OCI-LY1 (cell line): ENCODE measurements at regions not wholly inside any gene's neighbourhood (a gene's known extent, or its start where the extent isn't known, plus 50 kb on each side); places are given as distances from the start of the nearest gene placed in this dataset.

ENCODE experiments used
- H2AFZ ChIP-seq: fragments of 200-600 bp; sonication (generic), shearing (Covaris generic); 2 replicates; pipeline ENCODE4 v1.6.0; 2014; ENCODE audit warnings: antibody characterized with exemption, mild to moderate bottlenecking, low read length
- H3F3A ChIP-seq: fragments of 200-600 bp; sonication (generic), shearing (Covaris generic); 2 replicates; pipeline ENCODE4 v1.6.0; 2014; ENCODE audit warnings: mild to moderate bottlenecking, antibody characterized with exemption, low read length, moderate library complexity; ENCODE audit not compliant: insufficient read depth
- H3K27ac ChIP-seq: fragments of 200-600 bp; sonication (generic); 2 replicates; pipeline ENCODE4 v1.5.1; 2014; ENCODE audit warnings: low read length, mixed run types, mild to moderate bottlenecking, low read depth; ENCODE audit not compliant: poor library complexity, severe bottlenecking
- H3K27me3 ChIP-seq: fragments of 200-600 bp; sonication (generic); 2 replicates; pipeline ENCODE4 v1.6.0; 2014; ENCODE audit warnings: antibody characterized with exemption, mild to moderate bottlenecking, low read length, moderate library complexity; ENCODE audit not compliant: insufficient read depth
- H3K36me3 ChIP-seq: fragments of 200-600 bp; sonication (generic); 2 replicates; pipeline ENCODE4 v1.6.1; 2014; ENCODE audit warnings: mild to moderate bottlenecking, antibody characterized with exemption, low read length, moderate library complexity, mixed read lengths; ENCODE audit not compliant: insufficient read depth
- H3K4me1 ChIP-seq: fragments of 200-600 bp; sonication (generic); 2 replicates; pipeline ENCODE4 v1.5.1; 2014; ENCODE audit warnings: mild to moderate bottlenecking, low read length, moderate library complexity; ENCODE audit not compliant: insufficient read depth, severe bottlenecking
- H3K4me2 ChIP-seq: fragments of 200-600 bp; sonication (generic), shearing (Covaris generic); 2 replicates; pipeline ENCODE4 v1.6.1; 2014; ENCODE audit warnings: low read length
- H3K4me3 ChIP-seq: fragments of 200-600 bp; sonication (generic); 2 replicates; pipeline ENCODE4 v1.5.1; 2014; ENCODE audit warnings: low read length, low read depth, mild to moderate bottlenecking, mixed read lengths; ENCODE audit not compliant: poor library complexity, severe bottlenecking
- H3K79me2 ChIP-seq: fragments of 200-600 bp; shearing (Covaris generic); 2 replicates; pipeline ENCODE4 v1.6.1; 2016; ENCODE audit warnings: mixed run types, low read length, mixed read lengths; ENCODE audit not compliant: insufficient read depth
- H3K9ac ChIP-seq: fragments of 200-600 bp; sonication (generic), shearing (Covaris generic); 2 replicates; pipeline ENCODE4 v1.6.1; 2014; ENCODE audit warnings: mild to moderate bottlenecking, low read length, mixed read lengths
- H3K9me2 ChIP-seq: fragments of 200-600 bp; sonication (generic), shearing (Covaris generic); 2 replicates; pipeline ENCODE4 v1.6.1; 2014; ENCODE audit warnings: low read depth, mild to moderate bottlenecking, low read length, mixed read lengths
- H3K9me3 ChIP-seq: fragments of 200-600 bp; shearing (Covaris generic); 2 replicates; pipeline ENCODE4 v1.6.1; 2014; ENCODE audit warnings: low read length, mixed read lengths
- H4K20me1 ChIP-seq: fragments of 200-600 bp; sonication (generic), shearing (Covaris generic); 2 replicates; pipeline ENCODE4 v1.6.0; 2016; ENCODE audit warnings: mild to moderate bottlenecking, low read length; ENCODE audit not compliant: insufficient read depth
- EZH2 ChIP-seq: fragments of 200-600 bp; sonication (generic), shearing (Covaris generic); IDR thresholded peaks from 2 replicates; pipeline ENCODE4 v1.8.0; 2017; ENCODE audit warnings: borderline replicate concordance, mixed run types, mild to moderate bottlenecking, antibody characterized with exemption, low read length, moderate library complexity, mixed read lengths
- TF ChIP-seq, protein P1 (sequence below): fragments of 200-600 bp; sonication (generic), shearing (Covaris generic); IDR thresholded peaks from 2 replicates; pipeline ENCODE4 v1.5.1; 2017; ENCODE audit warnings: mild to moderate bottlenecking, antibody characterized with exemption, low read length, moderate library complexity, mixed read lengths

DNA sequence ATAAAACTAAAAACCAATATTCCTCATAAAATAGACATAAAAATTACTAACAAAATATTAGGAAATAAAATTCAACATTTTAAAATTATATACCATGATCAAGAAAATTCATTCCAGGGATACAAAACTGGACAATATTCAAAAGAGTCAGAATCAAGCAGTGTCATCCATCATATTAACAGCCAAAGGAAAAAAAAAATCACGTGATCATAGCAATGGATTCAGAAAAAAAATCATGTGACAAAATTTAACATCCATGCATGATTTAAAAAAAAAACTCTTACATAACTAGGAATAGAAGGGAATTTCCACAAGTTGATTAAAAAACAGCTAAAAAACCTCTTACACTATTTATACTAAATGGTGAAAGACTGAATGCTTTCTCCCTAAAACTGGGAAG is 95.3 kb upstream of the USP47 start:
- no peaks in the 10 kb centered on the region for H3K9me2 ChIP-seq
- H3K36me3 ChIP-seq = no peaks in the 10 kb centered on the region
- H3F3A ChIP-seq = no peaks in the 10 kb centered on the region
- H3K27ac ChIP-seq = no peak overlapping the region
- no peaks in the 10 kb centered on the region for H3K4me1 ChIP-seq
- no peaks in the 10 kb centered on the region for H3K27me3 ChIP-seq
- H2AFZ ChIP-seq = no peak overlapping the region
- H3K79me2 ChIP-seq = no peaks in the 10 kb centered on the region
- H3K4me2 ChIP-seq = no peak overlapping the region
- H3K4me3 ChIP-seq = no peak overlapping the region
- no peak for TF ChIP-seq EZH2
- TF ChIP-seq, protein P1, sequence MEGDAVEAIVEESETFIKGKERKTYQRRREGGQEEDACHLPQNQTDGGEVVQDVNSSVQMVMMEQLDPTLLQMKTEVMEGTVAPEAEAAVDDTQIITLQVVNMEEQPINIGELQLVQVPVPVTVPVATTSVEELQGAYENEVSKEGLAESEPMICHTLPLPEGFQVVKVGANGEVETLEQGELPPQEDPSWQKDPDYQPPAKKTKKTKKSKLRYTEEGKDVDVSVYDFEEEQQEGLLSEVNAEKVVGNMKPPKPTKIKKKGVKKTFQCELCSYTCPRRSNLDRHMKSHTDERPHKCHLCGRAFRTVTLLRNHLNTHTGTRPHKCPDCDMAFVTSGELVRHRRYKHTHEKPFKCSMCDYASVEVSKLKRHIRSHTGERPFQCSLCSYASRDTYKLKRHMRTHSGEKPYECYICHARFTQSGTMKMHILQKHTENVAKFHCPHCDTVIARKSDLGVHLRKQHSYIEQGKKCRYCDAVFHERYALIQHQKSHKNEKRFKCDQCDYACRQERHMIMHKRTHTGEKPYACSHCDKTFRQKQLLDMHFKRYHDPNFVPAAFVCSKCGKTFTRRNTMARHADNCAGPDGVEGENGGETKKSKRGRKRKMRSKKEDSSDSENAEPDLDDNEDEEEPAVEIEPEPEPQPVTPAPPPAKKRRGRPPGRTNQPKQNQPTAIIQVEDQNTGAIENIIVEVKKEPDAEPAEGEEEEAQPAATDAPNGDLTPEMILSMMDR = no peak
- H3K9ac ChIP-seq = no peak overlapping the region
- H4K20me1 ChIP-seq = no peaks in the 10 kb centered on the region
- no peaks in the 10 kb centered on the region for H3K9me3 ChIP-seq

DNA sequence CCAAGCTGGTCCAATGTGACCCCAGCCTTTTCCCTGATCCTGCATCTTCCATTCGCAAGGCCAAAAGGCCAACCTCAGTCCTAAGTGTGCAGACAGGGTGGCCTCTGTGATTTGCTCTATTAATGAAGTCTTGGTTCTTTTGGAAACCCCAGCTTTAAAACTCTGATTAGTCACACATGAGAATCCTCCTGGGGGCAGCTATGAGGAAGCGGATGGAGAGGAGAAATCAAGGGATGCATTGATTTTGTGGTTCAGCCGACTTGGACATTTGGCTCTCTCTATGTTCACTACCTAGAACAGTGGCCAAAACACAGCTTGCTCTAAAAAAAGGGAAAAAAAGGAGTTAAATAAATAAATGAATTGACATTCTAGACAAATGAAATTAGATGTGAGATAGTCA is 98.6 kb upstream of the USP47 start:
- Histone ChIP-seq H2AFZ (no peak overlapping the region), H3K4me1 (no peaks in the 10 kb centered on the region), H4K20me1 (no peaks in the 10 kb centered on the region), H3K4me2 (no peak overlapping the region), H3K36me3 (no peaks in the 10 kb centered on the region), H3K27me3 (no peaks in the 10 kb centered on the region), H3K9ac (no peak overlapping the region), H3F3A (no peaks in the 10 kb centered on the region), H3K79me2 (no peaks in the 10 kb centered on the region), H3K4me3 (no peak overlapping the region), H3K27ac (no peak overlapping the region), H3K9me2 (no peaks in the 10 kb centered on the region), H3K9me3 (no peaks in the 10 kb centered on the region)
- TF ChIP-seq EZH2 = no peak

DNA sequence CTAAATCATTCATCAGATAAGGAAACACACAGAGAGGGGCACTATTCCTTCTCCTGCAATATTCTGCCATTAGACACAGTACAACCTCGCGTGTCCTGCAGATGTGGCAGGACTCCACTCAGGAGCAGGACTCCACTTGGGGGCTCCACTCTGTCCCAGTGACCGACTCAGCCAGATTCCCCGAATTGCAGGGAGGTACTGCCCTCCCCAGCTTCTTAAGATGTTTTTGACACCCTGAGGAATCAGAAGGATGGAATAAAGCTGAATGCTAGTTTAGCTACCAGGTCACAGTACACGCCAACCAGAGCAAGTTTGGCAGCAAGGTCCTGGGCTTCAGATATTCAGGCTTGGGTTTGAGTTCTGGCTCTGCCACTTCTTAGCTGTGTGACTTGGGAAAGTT is 99.3 kb upstream of the USP47 start:
- Histone ChIP-seq H3K4me1 (no peaks in the 10 kb centered on the region), H4K20me1 (no peaks in the 10 kb centered on the region), H3K9me2 (no peaks in the 10 kb centered on the region), H3K9me3 (no peaks in the 10 kb centered on the region), H3K9ac (no peak overlapping the region), H3K27me3 (no peaks in the 10 kb centered on the region), H3K4me3 (no peak overlapping the region), H3K27ac (no peak overlapping the region), H3F3A (no peaks in the 10 kb centered on the region), H3K4me2 (no peak overlapping the region), H3K79me2 (no peaks in the 10 kb centered on the region), H2AFZ (no peak overlapping the region), H3K36me3 (no peaks in the 10 kb centered on the region)
- TF ChIP-seq, protein P1 = no peak
- TF ChIP-seq EZH2 = no peak

DNA sequence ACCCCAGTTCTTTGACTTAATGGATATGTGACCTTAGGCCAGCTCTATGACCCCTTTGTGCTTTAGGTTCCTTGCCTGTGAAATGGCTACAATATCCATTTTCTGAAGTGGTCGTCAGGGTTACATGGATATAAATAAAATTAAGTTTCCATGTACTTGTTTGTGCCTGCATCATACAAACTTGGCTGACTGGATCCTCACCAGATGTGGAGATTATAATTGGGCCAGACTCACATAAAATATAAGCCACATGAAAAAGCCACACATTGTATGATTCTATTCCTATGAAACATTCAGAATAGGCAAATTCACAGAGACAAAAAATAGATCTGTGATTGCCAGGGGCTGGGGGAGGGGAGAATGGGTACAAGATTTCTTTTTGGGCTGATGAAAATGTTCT is 100.9 kb upstream of the USP47 start:
- TF ChIP-seq, protein P1 = no peak
- no peak for TF ChIP-seq EZH2
- H3K36me3 ChIP-seq = no peaks in the 10 kb centered on the region
- H4K20me1 ChIP-seq = no peaks in the 10 kb centered on the region
- no peak overlapping the region for H3K4me3 ChIP-seq
- H3K9me3 ChIP-seq = no peaks in the 10 kb centered on the region
- no peak overlapping the region for H3K4me2 ChIP-seq
- H2AFZ ChIP-seq = no peak overlapping the region
- no peak overlapping the region for H3K9ac ChIP-seq
- no peaks in the 10 kb centered on the region for H3K27me3 ChIP-seq
- H3F3A ChIP-seq = no peaks in the 10 kb centered on the region
- no peaks in the 10 kb centered on the region for H3K79me2 ChIP-seq
- H3K4me1 ChIP-seq = no peaks in the 10 kb centered on the region
- no peaks in the 10 kb centered on the region for H3K9me2 ChIP-seq
- H3K27ac ChIP-seq = no peak overlapping the region
